ENCODE measurements at regions not wholly inside any gene's neighbourhood (a gene's known extent, or its start where the extent isn't known, plus 50 kb on each side); places are given as distances from the start of the nearest gene placed in this dataset.
"Not testable (repeated sequence)": the region's sequence is repeated elsewhere in the genome, so short reads cannot be mapped to it uniquely, and the experiment has no call there.

GRCh38 chr5:96483878-96484277 lies 50.8 kb upstream of the PCSK1 start:
- no peak for DNase-seq (ENCODE audit: low spot score)

GRCh38 chr5:96487859-96488258 lies 54.8 kb upstream of the PCSK1 start:
- DNase-seq (ENCODE audit: low spot score) = no peak

- DNase-seq (ENCODE audit: low spot score) = no peak
Observed at GRCh38 chr5:96489532-96489931, 56.5 kb upstream of the PCSK1 start.

GRCh38 chr5:96492459-96493047 lies 59.5 kb upstream of the PCSK1 start:
- no peak for DNase-seq (ENCODE audit: low spot score)

- DNase-seq (ENCODE audit: low spot score) = no peak
Observed at GRCh38 chr5:96493219-96493790, 60.3 kb upstream of the PCSK1 start.

GRCh38 chr5:96495412-96495811 lies 62.4 kb upstream of the PCSK1 start:
- DNase-seq (ENCODE audit: low spot score) = not testable (repeated sequence)

- not testable (repeated sequence) for DNase-seq (ENCODE audit: low spot score)
Observed at GRCh38 chr5:96497027-96497426, 64.0 kb upstream of the PCSK1 start.

- DNase-seq (ENCODE audit: low spot score) = no peak
Observed at GRCh38 chr5:96499753-96500345, 66.8 kb upstream of the PCSK1 start.

- DNase-seq (ENCODE audit: low spot score) = no peak
Observed at GRCh38 chr5:96501991-96502646, 69.1 kb upstream of the PCSK1 start.

- DNase-seq (ENCODE audit: low spot score) = no peak
Observed at GRCh38 chr5:96503501-96504236, 70.6 kb upstream of the PCSK1 start.

GRCh38 chr5:96506376-96506775 lies 73.3 kb upstream of the PCSK1 start:
- no peak for DNase-seq (ENCODE audit: low spot score)

GRCh38 chr5:96506866-96507527 lies 73.9 kb upstream of the PCSK1 start:
- DNase-seq (ENCODE audit: low spot score) = no peak

GRCh38 chr5:96509316-96509715 lies 76.3 kb upstream of the PCSK1 start:
- no peak for DNase-seq (ENCODE audit: low spot score)

GRCh38 chr5:96509721-96510350 lies 76.8 kb upstream of the PCSK1 start:
- DNase-seq (ENCODE audit: low spot score) = no peak

- peak; percentile 13 for DNase-seq (ENCODE audit: low spot score)
Observed at GRCh38 chr5:96516631-96517071, 83.6 kb upstream of the PCSK1 start.

- DNase-seq (ENCODE audit: low spot score) = peak; percentile 24
Observed at GRCh38 chr5:96517295-96517694, 84.2 kb upstream of the PCSK1 start.

- DNase-seq (ENCODE audit: low spot score) = no peak
Observed at GRCh38 chr5:96520345-96520744, 87.3 kb upstream of the PCSK1 start.

GRCh38 chr5:96522635-96523355 lies 89.7 kb upstream of the PCSK1 start:
- no peak for DNase-seq (ENCODE audit: low spot score)

- no peak for DNase-seq (ENCODE audit: low spot score)
Observed at GRCh38 chr5:96527768-96528661, 95.0 kb upstream of the PCSK1 start.
